ENCODE measurements at regions not wholly inside any gene's neighbourhood (a gene's known extent, or its start where the extent isn't known, plus 50 kb on each side); places are given as distances from the start of the nearest gene placed in this dataset.

GRCh38 chr5:58383448-58383847 is 76.4 kb downstream of the PLK2 start:
- H3K4me3 ChIP-seq (ENCODE audit: low read depth in 2 of 2, low read length in 2 of 2), result no peak overlapping the region
- H3K27me3 ChIP-seq (ENCODE audit: control insufficient read depth, insufficient read depth, low read length), result no peaks in the 10 kb centered on the region
- POLR2A ChIA-PET, result no interaction called here
- no peaks in the 10 kb centered on the region; the same call in 1 of the 2 replicates for H3K36me3 ChIP-seq (ENCODE audit: control insufficient read depth, insufficient read depth, low read length)
- peaks cover 25% of the 10 kb centered on the region; the same call in 1 of the 2 replicates for H3K9me3 ChIP-seq (ENCODE audit: control insufficient read depth, insufficient read depth, low read depth, low read length)
- in situ Hi-C loops (cut with HindIII; ENCODE audit: low pct_unique_long_range_greater_than_20kb, low sequenced_read_pairs) (no loop called here), intact Hi-C loops (cut with micrococcal nuclease; ENCODE audit: unreplicated experiment) (no loop called here)
- no peak for ATAC-seq
- DNase-seq (ENCODE audit: low read depth, low spot score), result no peak
- CTCF ChIA-PET, result no interaction called here
- BruUV-seq (replicated peaks), result no TSS peak
- H3K27ac ChIP-seq (ENCODE audit: low read length), result no peak overlapping the region
- TF ChIP-seq TCF7L2 (IDR thresholded peaks at IDR 0.05; ENCODE audit: low read depth, low read length), result no peak
- TF ChIP-seq SIN3A (IDR thresholded peaks at IDR 0.05; ENCODE audit: borderline replicate concordance, insufficient read depth, low read depth, low read length), result no peak
- TF ChIP-seq CTCF (IDR thresholded peaks at IDR 0.05), result no peak
- no peak for TF ChIP-seq POLR2AphosphoS5 (IDR thresholded peaks at IDR 0.05; ENCODE audit: low read depth, low read length)
- TF ChIP-seq, protein P1, sequence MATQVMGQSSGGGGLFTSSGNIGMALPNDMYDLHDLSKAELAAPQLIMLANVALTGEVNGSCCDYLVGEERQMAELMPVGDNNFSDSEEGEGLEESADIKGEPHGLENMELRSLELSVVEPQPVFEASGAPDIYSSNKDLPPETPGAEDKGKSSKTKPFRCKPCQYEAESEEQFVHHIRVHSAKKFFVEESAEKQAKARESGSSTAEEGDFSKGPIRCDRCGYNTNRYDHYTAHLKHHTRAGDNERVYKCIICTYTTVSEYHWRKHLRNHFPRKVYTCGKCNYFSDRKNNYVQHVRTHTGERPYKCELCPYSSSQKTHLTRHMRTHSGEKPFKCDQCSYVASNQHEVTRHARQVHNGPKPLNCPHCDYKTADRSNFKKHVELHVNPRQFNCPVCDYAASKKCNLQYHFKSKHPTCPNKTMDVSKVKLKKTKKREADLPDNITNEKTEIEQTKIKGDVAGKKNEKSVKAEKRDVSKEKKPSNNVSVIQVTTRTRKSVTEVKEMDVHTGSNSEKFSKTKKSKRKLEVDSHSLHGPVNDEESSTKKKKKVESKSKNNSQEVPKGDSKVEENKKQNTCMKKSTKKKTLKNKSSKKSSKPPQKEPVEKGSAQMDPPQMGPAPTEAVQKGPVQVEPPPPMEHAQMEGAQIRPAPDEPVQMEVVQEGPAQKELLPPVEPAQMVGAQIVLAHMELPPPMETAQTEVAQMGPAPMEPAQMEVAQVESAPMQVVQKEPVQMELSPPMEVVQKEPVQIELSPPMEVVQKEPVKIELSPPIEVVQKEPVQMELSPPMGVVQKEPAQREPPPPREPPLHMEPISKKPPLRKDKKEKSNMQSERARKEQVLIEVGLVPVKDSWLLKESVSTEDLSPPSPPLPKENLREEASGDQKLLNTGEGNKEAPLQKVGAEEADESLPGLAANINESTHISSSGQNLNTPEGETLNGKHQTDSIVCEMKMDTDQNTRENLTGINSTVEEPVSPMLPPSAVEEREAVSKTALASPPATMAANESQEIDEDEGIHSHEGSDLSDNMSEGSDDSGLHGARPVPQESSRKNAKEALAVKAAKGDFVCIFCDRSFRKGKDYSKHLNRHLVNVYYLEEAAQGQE (IDR thresholded peaks at IDR 0.05; ENCODE audit: insufficient read depth in 1 of 2, low read depth in 2 of 2, low read length in 1 of 2), result no peak
- H3K4me1 ChIP-seq (ENCODE audit: control insufficient read depth, insufficient read depth, low read length), result no peaks in the 10 kb centered on the region

GRCh38 chr5:58382131-58382534 is 77.8 kb downstream of the PLK2 start:
- Histone ChIP-seq H3K27ac (ENCODE audit: low read length) (no peak overlapping the region), H3K4me3 (ENCODE audit: low read depth in 2 of 2, low read length in 2 of 2) (no peak overlapping the region), H3K27me3 (ENCODE audit: control insufficient read depth, insufficient read depth, low read length) (no peaks in the 10 kb centered on the region), H3K4me1 (ENCODE audit: control insufficient read depth, insufficient read depth, low read length) (no peaks in the 10 kb centered on the region), H3K9me3 (ENCODE audit: control insufficient read depth, insufficient read depth, low read depth, low read length) (peaks cover 25% of the 10 kb centered on the region; the same call in 1 of the 2 replicates), H3K36me3 (ENCODE audit: control insufficient read depth, insufficient read depth, low read length) (no peaks in the 10 kb centered on the region; the same call in 1 of the 2 replicates)
- in situ Hi-C loops (cut with HindIII; ENCODE audit: low pct_unique_long_range_greater_than_20kb, low sequenced_read_pairs), result no loop called here
- DNase-seq (ENCODE audit: low read depth, low spot score) (no peak), ATAC-seq (no peak)
- no TSS peak for BruUV-seq (replicated peaks)
- intact Hi-C loops (cut with micrococcal nuclease; ENCODE audit: unreplicated experiment), result no loop called here
- ChIA-PET POLR2A (no interaction called here), CTCF (no interaction called here)
- TF ChIP-seq POLR2AphosphoS5 (IDR thresholded peaks at IDR 0.05; ENCODE audit: low read depth, low read length) (no peak), TCF7L2 (IDR thresholded peaks at IDR 0.05; ENCODE audit: low read depth, low read length) (no peak), SIN3A (IDR thresholded peaks at IDR 0.05; ENCODE audit: borderline replicate concordance, insufficient read depth, low read depth, low read length) (no peak), CTCF (IDR thresholded peaks at IDR 0.05) (no peak)
- TF ChIP-seq, protein P1 (IDR thresholded peaks at IDR 0.05; ENCODE audit: insufficient read depth in 1 of 2, low read depth in 2 of 2, low read length in 1 of 2), result no peak

All from Panc1 (cell line).